GM12801 (cell line): ENCODE measurements at regions not wholly inside any gene's neighbourhood (a gene's known extent, or its start where the extent isn't known, plus 50 kb on each side); places are given as distances from the start of the nearest gene placed in this dataset.

Source experiments
- CTCF ChIP-seq: IDR thresholded peaks from one replicate; pipeline ENCODE4 v1.5.1; 2011; ENCODE audit warnings: control low read depth; ENCODE audit not compliant: insufficient read length; ENCODE audit errors: extremely low read depth

- TF ChIP-seq CTCF: no peak
These were observed 1299.1 kb upstream of the ADGRB3 start for GRCh38 chr6:67336014-67336413.

GRCh38 chr6:67331304-67331703, 1303.8 kb upstream of the ADGRB3 start:
- no peak for TF ChIP-seq CTCF

GRCh38 chr6:67328269-67328668, 1306.8 kb upstream of the ADGRB3 start:
- no peak for TF ChIP-seq CTCF

- TF ChIP-seq CTCF: no peak
These were observed 1334.5 kb upstream of the ADGRB3 start for GRCh38 chr6:67300430-67301040.

GRCh38 chr6:67292169-67292568, 1342.9 kb upstream of the ADGRB3 start:
- no peak for TF ChIP-seq CTCF

- no peak for TF ChIP-seq CTCF
These were observed 1347.5 kb upstream of the ADGRB3 start for GRCh38 chr6:67287566-67287965.

GRCh38 chr6:67285770-67286495, 1349.1 kb upstream of the ADGRB3 start:
- no peak for TF ChIP-seq CTCF
